CD14-positive monocyte (primary cell): ENCODE measurements at regions not wholly inside any gene's neighbourhood (a gene's known extent, or its start where the extent isn't known, plus 50 kb on each side); places are given as distances from the start of the nearest gene placed in this dataset.

Experiments
- DNase-seq, 3 donors: peaks; one replicate each; pipeline ENCODE4 v3.0.0-alpha.2; 2011 to 2022
- H2AFZ ChIP-seq: 2 replicates; pipeline ENCODE4 v1.6.0; 2012; ENCODE audit warnings: mild to moderate bottlenecking, low read depth, low read length, inconsistent platforms; ENCODE audit not compliant: insufficient read depth, poor library complexity, severe bottlenecking
- H3K27ac ChIP-seq, 2 donors: 1 replicate in 1 of 2; 2 replicates in 1 of 2; pipeline ENCODE4 v1.5.1; 2012 to 2013; ENCODE audit warnings: low read length in 2 of 2, control low read depth in 1 of 2, inconsistent platforms in 1 of 2, low read depth in 1 of 2, mild to moderate bottlenecking in 1 of 2
- H3K27me3 ChIP-seq, 2 donors: one replicate each; pipeline versions ENCODE4 v1.6.0 to v1.6.1; 2011 to 2013; ENCODE audit warnings: low read length in 2 of 2; ENCODE audit not compliant: control insufficient read depth in 2 of 2, insufficient read depth in 2 of 2
- H3K36me3 ChIP-seq, 2 donors: replicated peaks in 1 of 2; 1 replicate in 1 of 2; 2 replicates in 1 of 2; pipeline versions ENCODE4 v1.5.1 to v1.6.1; 2012 to 2013; ENCODE audit warnings: low read length in 2 of 2, control low read depth in 1 of 2, inconsistent platforms in 1 of 2, mild to moderate bottlenecking in 1 of 2; ENCODE audit not compliant: insufficient read depth in 2 of 2, control insufficient read depth in 1 of 2
- H3K4me1 ChIP-seq, 2 donors: 1 replicate in 1 of 2; 2 replicates in 1 of 2; pipeline versions ENCODE4 v1.5.1 to v1.6.1; 2012 to 2013; ENCODE audit warnings: low read length in 2 of 2, control low read depth in 1 of 2, inconsistent platforms in 1 of 2, mild to moderate bottlenecking in 1 of 2, moderate library complexity in 1 of 2; ENCODE audit not compliant: insufficient read depth in 2 of 2, control insufficient read depth in 1 of 2
- H3K4me2 ChIP-seq: replicated peaks from 2 replicates; pipeline ENCODE3; 2012; ENCODE audit warnings: low read length, moderate library complexity, mild to moderate bottlenecking; ENCODE audit not compliant: poor library complexity, severe bottlenecking; ENCODE audit errors: extremely low read depth
- H3K4me3 ChIP-seq, 3 experiments: fragments of 200-600 bp in 1 of 3; sonication (generic) in 1 of 3; replicated peaks in 1 of 3; 1 replicate in 2 of 3; 2 replicates in 1 of 3; pipeline ENCODE4 v1.5.1; 2011 to 2013; ENCODE audit warnings: low read length in 3 of 3, mild to moderate bottlenecking in 3 of 3, control low read depth in 2 of 3, low read depth in 2 of 3, inconsistent platforms in 1 of 3, moderate library complexity in 1 of 3
- H3K79me2 ChIP-seq: 2 replicates; pipeline ENCODE4 v1.6.0; 2012; ENCODE audit warnings: mild to moderate bottlenecking, control low read depth, inconsistent platforms, low read length, moderate library complexity; ENCODE audit not compliant: insufficient read depth
- H3K9ac ChIP-seq: 2 replicates; pipeline ENCODE4 v1.6.0; 2017; ENCODE audit warnings: low read length, mild to moderate bottlenecking; ENCODE audit not compliant: insufficient read depth, poor library complexity, severe bottlenecking
- H3K9me3 ChIP-seq, 2 donors: replicated peaks in 1 of 2; 1 replicate in 1 of 2; 2 replicates in 1 of 2; pipeline versions ENCODE4 v1.5.1 to v1.6.1; 2012 to 2013; ENCODE audit warnings: low read length in 2 of 2, control low read depth in 1 of 2; ENCODE audit not compliant: control insufficient read depth in 1 of 2, insufficient read depth in 1 of 2
- H4K20me1 ChIP-seq: 2 replicates; pipeline ENCODE4 v1.6.0; 2012; ENCODE audit warnings: mild to moderate bottlenecking, low read length, control low read depth, moderate library complexity; ENCODE audit not compliant: insufficient read depth
- H3K27ac Mint-ChIP-seq, 7 donors: one replicate each; pipeline ENCODE4 v1.8.0; 2020; ENCODE audit warnings: mild to moderate bottlenecking in 7 of 7, mixed read lengths in 7 of 7, moderate library complexity in 6 of 7, inconsistent platforms in 2 of 7
- H3K27me3 Mint-ChIP-seq, 3 donors: one replicate each; pipeline ENCODE4 v1.8.0; 2021 to 2022; ENCODE audit warnings: low read depth in 3 of 3, mild to moderate bottlenecking in 3 of 3, mixed read lengths in 3 of 3, moderate library complexity in 3 of 3, inconsistent platforms in 1 of 3
- H3K36me3 Mint-ChIP-seq, 2 donors: one replicate each; pipeline ENCODE4 v1.8.0; 2020; ENCODE audit warnings: mixed read lengths in 2 of 2, inconsistent platforms in 1 of 2, mild to moderate bottlenecking in 1 of 2
- H3K4me1 Mint-ChIP-seq: one replicate; pipeline ENCODE4 v1.8.0; 2020; ENCODE audit warnings: mild to moderate bottlenecking, mixed read lengths
- H3K4me3 Mint-ChIP-seq, 2 donors: one replicate each; pipeline ENCODE4 v1.8.0; 2020; ENCODE audit warnings: mild to moderate bottlenecking in 2 of 2, mixed read lengths in 2 of 2, moderate library complexity in 1 of 2
- H3K9me3 Mint-ChIP-seq, 7 donors: one replicate each; pipeline ENCODE4 v1.8.0; 2020 to 2022; ENCODE audit warnings: mixed read lengths in 7 of 7, mild to moderate bottlenecking in 6 of 7, moderate library complexity in 6 of 7, inconsistent platforms in 2 of 7
- CTCF ChIP-seq: fragments of 200-600 bp; IDR thresholded peaks from one replicate; pipeline ENCODE4 v1.8.0; 2022; ENCODE audit warnings: antibody characterized with exemption, mild to moderate bottlenecking
- WGBS: methylation state at CpG from one replicate; pipeline ENCODE4 v1.1.5; 2013; ENCODE audit warnings: missing lambda C conversion rate; ENCODE audit not compliant: insufficient coverage; 5-methylcytosine and 5-hydroxymethylcytosine counted together
- intact Hi-C, 2 donors: fragments of 100-400 bp; cut with micrococcal nuclease; formaldehyde crosslinking; loops; one replicate each; pipeline versions ENCODE4 v1.15.0 to v1.15.1; 2023

- no peaks in the 10 kb centered on the region for H3K36me3 ChIP-seq
- Mint-ChIP-seq H3K27me3 (peaks cover 0 to 2% (median 0%) of the 10 kb centered on the region in 3 donors), H3K9me3 (peaks cover 0 to 5% (median 0%) of the 10 kb centered on the region in 7 donors), H3K4me1 (peaks cover 3% of the 10 kb centered on the region), H3K27ac (no peak overlapping the region), H3K4me3 (no peak overlapping the region), H3K36me3 (no peaks in the 10 kb centered on the region)
- no peak overlapping the region for H3K27ac ChIP-seq
- H3K9me3 ChIP-seq = no peaks in the 10 kb centered on the region
- no peak overlapping the region for H3K4me2 ChIP-seq
- no peaks in the 10 kb centered on the region for H3K79me2 ChIP-seq
- H3K4me1 ChIP-seq = no peaks in the 10 kb centered on the region
- DNase-seq = no peak
- no peaks in the 10 kb centered on the region for H4K20me1 ChIP-seq
- no peak overlapping the region for H3K9ac ChIP-seq
- no peak overlapping the region for H2AFZ ChIP-seq
- TF ChIP-seq CTCF = no peak
- WGBS = no CpG with 5 or more reads among the region's 1 CpG
- no peaks in the 10 kb centered on the region for H3K27me3 ChIP-seq
- no peak overlapping the region for H3K4me3 ChIP-seq
- intact Hi-C loops = no loop called here
Measured at GRCh38 chr5:89710006-89710405, 699.5 kb downstream of the CETN3 start.

GRCh38 chr5:89707891-89708290 is 701.7 kb downstream of the CETN3 start:
- Histone ChIP-seq H3K79me2 (no peaks in the 10 kb centered on the region), H3K9me3 (no peaks in the 10 kb centered on the region), H3K4me2 (no peak overlapping the region), H3K4me1 (no peaks in the 10 kb centered on the region), H3K36me3 (no peaks in the 10 kb centered on the region), H3K27me3 (no peaks in the 10 kb centered on the region), H3K4me3 (no peak overlapping the region), H2AFZ (no peak overlapping the region), H3K27ac (no peak overlapping the region), H4K20me1 (no peaks in the 10 kb centered on the region), H3K9ac (no peak overlapping the region)
- Mint-ChIP-seq H3K27ac (no peak overlapping the region), H3K36me3 (no peaks in the 10 kb centered on the region), H3K4me3 (no peak overlapping the region), H3K4me1 (peaks cover 3% of the 10 kb centered on the region), H3K9me3 (peaks cover 0 to 5% (median 0%) of the 10 kb centered on the region in 7 donors), H3K27me3 (peaks cover 0 to 2% (median 0%) of the 10 kb centered on the region in 3 donors)
- intact Hi-C loops = no loop called here
- peak in 2 of 3 donors; percentile 7 to 10 for DNase-seq
- TF ChIP-seq CTCF = no peak
- whole genome bisulfite sequencing = no CpG with 5 or more reads among the region's 2 CpGs
